GM18867 (cell line): ENCODE measurements at regions not wholly inside any gene's neighbourhood (a gene's known extent, or its start where the extent isn't known, plus 50 kb on each side); places are given as distances from the start of the nearest gene placed in this dataset.

Source experiments
- ATAC-seq: cut with Tn5 transposase; IDR thresholded peaks from one replicate; pipeline ENCODE4 v1.9.1; 2021; ENCODE audit warnings: mild to moderate bottlenecking, moderate library complexity; ENCODE audit not compliant: unreplicated experiment

DNA sequence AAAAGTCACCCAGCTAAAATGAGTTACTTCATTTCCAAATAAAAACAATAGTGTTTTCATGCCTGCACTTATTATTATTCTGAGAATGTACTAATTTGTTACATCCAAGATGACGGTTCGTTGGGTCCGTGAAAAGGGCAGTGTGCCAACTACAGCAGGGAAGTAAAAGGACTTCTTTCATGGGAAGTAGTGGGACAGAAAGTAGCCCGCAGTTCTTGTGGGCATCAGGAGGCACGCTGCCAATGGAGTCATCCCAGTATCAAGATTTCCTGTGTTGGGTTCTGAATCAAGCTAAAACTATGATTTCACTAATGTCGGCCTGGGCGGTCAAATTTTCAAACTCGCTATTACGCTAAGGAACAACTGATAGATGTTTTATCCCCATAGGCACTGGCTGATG lies 254.5 kb upstream of the SOX2 start:
- no peak for ATAC-seq

DNA sequence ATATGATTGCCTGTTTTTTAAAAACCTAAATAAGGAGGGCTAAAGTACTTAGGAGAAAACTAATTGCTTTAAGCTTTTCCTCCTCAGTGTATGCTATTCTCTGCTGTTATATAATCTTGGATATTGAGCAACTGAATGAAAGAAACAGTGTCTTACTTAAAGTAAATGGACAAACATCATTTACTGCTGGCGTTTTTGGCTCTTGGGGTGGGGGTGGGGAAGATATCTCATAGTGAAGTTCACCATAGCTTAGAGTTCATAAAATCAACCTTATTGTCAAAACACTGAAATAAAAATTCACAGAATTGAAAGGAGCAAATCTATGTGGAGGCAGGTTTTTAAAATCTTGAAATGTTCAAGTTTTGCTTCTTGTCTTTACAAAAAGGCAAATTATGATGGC lies 256.4 kb upstream of the SOX2 start:
- no peak for ATAC-seq

DNA sequence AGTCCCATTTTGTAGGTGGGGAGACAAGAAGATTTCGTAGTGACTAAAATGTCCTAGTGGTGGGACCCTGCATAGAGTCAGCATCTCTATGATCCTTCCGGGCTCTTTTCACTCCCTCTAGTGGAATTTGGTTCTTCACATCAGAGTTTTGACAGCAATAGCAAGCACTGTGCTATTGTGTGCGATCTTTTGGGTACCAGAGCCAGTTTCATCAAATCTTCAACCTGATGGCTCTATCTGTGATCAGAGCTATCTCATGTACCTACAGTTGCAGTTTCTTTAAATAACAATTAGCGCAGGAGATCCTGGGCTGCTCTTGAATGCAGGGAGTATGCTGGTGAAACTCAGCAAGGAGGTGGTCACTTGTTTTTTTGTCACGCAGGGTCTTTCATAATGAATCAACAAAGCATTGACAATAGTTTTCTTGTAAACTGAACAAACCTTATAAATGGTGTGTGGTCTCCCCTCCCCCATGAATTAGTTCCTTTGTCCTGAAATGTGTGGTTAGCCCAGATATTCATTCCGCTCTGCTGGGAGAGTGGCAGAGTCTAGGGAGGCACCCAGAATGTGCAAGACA lies 257.2 kb upstream of the SOX2 start:
- no peak for ATAC-seq

DNA sequence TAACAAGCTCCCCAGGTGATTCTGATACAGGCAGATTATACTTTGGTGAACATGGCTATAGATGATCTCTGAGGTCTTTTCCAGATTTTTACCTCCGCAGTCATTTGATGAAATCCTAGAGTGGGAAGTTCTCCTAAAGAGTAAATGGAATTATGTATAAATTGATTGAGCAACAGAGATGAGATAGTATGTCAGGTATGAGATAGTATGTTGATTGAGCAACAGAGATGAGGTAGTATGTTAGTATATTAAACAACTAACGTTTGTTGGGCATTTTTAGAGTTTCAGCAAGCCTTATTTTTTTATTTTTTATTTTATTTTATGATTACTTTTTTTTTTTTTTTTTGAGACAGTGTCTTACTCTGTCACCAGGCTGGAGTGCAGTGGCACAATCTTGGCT lies 265.0 kb upstream of the SOX2 start:
- ATAC-seq = no peak

DNA sequence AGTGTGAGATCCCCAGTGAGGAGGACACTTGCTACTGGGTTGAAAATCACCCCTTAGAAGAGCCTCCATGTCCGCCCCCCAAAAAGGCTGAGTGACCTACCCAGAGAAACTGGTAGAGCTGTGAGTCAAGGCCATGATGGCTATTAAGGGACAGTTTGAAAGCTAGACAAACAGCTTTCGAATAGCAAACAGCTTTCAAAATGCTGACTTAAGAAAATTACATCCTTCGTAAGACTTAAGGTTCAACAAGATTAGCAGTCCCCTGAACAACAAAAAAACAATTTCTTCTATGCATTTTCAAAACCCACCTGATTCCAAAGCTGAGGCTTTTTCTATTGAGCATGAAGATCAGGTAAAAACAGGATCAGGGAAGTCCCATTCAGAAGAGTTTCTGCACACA lies 269.7 kb upstream of the SOX2 start:
- ATAC-seq = no peak

DNA sequence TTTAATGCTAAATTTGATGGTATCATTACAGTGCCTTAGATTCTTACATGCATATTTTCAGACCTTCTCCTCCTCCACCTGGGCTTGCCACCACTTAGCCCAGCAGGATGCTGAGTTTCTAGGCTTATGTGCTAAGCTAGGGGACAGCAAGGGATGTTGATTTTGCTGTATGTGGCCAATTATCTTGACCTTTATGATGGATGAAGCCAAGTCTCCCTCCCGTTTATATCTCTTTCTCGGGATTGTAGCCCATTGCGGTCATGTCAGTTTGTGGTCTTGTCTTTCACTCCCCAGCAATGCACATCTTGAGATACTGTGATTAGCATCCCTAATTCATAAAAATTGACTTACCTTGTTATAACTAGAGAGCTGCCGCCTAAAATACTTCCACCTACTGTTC lies 278.7 kb upstream of the SOX2 start:
- no peak for ATAC-seq

DNA sequence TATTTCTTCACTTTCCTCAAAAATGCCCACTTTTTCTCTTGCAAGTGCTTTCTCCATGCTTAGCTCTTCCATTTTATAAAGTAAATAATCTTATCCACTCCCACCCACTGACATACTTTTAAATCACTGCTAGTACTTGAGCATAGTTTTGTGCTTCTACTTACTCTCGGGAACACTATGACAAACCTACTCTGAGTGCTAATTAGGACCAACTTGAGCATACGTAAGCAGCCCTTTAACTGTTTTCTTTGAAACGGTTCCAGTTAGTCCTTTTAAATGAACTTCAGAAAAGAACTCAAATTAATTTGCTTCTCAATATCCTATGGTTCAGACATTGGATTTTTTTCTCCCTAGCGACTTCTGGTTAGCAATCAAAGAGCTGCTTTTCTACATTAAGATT lies 280.0 kb upstream of the SOX2 start:
- no peak for ATAC-seq

DNA sequence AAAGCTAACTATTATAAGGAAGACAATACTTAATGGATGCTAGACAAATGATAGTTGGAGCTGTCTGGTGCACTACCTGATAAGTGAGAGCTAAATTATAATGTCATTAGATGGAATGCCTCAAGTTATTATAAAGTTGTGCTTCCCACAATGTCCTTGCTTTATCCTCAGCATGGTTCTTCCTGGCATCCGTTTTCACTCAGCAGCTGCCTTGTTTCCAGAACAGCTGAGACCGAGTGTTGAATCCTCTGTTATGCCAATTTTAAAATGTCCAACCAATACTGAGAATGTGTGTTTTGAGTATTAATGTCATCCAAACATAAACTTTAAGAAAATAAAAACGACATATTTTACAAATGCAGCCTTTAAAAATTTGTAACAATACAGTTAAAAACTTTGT lies 286.7 kb upstream of the SOX2 start:
- no peak for ATAC-seq

DNA sequence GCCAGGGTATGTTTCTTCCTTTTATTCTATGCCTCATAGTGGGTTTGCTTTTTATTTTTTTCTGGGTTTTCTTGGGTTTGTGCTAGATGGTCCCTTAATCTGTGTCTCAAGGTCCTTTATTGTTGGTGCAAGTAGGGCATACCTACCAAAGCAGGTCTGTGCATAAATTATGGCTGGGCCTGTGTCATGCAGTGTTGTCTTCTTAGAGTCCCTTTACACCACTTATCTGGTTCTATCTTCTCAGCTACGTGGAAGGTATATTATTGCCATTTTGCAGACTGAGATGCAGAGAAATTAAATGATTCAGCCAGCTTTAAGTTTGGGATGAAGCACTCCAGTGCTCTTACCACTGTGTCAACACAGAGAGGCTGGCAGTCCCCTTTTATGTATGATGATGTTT lies 293.5 kb upstream of the SOX2 start:
- no peak for ATAC-seq

DNA sequence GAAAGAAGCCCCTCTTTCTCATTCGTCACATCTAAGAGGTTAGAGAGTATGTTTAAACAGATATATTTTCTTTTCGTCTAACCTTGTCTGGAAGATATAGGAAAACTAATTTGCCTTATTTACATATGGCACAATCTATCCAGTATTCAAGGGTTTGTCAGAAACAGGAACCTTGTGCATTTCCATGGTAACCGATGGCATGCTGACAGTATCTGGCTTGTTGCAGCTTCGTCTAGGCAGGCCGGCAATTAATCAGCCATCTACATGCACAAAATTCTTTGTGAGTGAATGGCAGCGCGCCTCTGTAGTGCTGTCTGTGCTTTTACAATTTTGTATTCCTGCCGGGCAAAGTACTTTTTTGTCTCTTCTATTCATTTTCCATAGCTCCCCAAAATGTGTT lies 294.0 kb upstream of the SOX2 start:
- ATAC-seq = no peak

DNA sequence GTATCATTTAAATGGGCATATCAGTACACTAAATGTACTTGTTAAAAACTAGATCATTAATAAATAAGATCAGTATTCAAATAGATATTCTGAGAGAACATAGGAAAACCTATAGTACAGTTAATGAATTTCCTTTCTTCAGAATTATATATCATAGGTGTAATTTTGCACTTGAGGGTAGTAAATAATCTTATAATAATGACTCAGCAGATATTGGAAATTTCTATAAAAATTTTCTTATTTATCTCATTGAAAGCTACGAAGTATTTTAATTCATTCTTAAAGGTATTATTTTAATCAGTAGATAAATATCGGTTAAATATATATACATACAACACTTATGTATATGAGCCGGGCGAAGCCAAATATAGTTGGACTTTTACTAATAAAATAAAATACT lies 300.9 kb upstream of the SOX2 start:
- no peak for ATAC-seq

DNA sequence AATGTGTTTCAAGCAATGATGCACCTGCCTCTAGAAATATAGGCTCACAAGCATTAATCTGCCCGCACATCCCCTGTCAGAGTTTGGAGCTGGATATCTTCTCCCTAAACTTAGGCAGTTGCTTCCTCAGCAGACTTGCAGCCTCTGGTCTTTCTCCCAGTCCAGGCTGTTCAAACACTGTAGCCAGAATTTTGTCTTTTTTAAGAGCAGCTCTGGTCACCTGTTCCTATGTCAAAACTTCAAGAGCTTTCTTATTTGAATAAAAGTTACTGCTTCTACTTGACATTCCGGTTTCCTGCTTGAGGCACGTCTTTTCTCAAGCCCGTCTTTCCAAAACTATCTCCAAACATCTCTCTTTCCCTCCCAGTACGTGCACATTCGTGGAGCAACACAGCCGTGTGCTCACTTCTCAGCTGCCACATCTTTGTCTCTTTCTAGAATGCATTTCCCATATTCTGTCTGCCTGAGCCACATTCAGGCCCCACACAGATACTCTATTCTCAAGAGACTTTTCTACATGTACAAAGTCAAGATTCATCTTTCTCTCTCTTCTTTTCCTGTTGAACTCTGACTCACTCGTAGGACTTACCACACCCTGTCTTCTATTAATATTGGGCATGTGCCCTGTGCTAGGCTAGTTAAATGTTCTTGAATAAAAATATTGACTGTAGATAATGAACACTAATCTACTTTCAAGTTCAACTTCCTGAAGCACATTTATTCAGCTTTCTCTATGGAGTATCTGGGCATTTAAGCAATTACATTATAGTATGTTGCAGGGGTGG lies 307.7 kb upstream of the SOX2 start:
- ATAC-seq = no peak

DNA sequence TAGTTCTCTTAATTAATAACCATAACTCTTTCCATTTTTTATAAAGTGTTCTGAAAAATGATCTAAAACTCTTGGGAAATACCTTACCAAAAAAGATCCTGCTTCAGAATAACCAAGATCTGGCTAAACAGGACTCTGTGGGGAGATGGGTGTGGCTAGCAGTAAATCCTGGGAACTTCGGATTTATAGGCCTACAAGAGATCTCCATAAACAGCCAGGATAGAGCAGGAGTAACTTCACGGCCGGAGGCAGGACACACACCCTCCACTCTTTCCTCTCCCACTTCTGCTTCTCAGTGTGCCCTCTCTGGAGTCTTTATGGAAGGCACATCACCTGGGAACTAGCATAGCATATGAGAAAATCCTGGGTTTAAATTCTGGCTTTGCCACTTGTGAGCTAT lies 309.4 kb upstream of the SOX2 start:
- no peak for ATAC-seq

DNA sequence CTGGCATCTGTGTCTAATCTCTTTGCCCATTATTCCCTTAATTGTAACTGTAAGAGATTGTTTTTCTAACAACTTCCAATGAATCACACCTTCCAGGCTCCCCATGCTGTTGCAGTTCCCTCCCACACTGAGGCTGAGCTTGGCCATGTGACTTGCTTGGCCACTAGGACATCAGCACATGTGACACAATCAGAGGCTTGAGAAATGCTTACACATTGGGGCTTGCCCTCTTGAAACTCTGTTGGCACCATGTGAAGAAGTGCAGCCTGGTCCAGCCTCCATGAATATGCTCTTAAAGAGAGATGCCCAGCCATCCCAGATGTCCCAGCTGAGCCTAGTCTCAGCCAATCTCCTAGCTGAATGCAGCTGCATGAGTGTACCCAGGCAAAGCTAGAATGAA lies 326.8 kb upstream of the SOX2 start:
- ATAC-seq = no peak

DNA sequence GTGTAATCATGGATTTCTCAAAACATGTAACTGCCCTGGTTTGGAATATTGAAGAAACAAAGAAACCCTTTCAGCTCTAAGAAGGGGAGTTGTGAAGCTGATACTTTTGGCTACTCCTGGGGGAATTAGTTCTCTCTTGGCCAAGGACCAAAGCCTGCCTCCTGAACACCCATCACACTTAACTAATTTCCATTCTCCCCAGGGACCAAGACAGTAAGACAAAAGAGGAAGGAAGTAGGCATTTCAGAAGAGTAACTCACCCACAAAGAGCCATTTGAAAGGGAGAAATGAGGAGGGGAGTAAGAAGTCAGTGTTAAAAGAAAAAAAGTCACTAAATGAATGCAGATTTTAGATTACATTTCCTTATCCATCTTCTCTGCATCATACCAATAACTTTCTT lies 328.0 kb upstream of the SOX2 start:
- ATAC-seq = no peak

DNA sequence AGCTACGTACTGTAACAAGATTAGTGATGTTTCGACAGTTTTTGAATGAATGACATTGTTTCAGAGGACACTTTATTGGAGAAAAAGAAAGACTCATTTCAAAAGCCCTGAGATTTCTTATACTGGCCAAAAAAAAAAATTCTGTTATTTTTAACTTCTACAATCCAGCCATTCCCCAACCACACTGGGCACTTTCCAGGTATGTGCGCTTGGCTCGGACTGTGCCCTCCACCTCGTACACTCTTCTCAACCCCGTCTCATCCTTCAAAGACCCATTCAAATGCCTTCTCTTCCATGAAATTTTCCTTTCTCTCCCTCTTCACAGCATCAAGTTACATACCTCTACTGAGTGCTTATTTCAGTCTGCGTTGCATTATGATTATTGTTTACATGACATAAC lies 328.5 kb upstream of the SOX2 start:
- no peak for ATAC-seq

DNA sequence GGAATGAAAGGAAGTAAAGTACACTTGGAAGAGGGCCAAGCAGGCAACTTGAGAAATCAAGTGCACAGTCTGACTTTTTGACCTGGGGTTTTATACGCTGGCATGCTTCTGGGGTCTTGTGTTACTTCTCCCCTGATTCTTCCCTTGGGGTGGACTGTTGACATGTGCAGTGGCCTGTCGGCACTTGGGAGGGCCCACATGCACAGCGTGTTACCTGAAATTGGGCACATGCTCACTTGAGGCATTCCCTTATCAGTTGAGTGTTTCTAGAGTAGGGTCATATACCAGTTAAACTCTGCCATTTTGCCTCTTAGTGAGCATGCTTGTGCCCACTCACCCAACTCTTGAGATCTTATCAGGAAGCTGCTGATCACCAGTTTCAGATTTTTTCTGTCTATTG lies 329.1 kb upstream of the SOX2 start:
- no peak for ATAC-seq

DNA sequence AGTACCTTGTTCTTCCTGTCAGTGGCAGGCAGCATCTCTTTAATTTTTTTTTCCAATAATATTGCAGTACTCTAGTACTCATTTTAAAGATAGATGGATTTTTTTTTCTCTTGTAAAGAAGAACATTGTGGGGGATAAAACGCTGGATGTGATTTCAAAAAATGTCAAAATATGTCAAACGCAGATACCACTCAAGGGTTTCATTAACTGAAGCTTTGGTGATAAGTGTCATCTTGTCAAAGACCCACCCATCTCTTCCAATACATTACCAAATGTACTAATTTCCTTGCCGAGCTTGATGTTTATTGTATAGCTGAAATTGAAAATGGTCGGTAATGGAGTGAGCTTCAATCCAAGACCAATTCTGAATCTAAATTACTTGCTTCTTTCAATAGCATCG lies 332.4 kb upstream of the SOX2 start:
- no peak for ATAC-seq

DNA sequence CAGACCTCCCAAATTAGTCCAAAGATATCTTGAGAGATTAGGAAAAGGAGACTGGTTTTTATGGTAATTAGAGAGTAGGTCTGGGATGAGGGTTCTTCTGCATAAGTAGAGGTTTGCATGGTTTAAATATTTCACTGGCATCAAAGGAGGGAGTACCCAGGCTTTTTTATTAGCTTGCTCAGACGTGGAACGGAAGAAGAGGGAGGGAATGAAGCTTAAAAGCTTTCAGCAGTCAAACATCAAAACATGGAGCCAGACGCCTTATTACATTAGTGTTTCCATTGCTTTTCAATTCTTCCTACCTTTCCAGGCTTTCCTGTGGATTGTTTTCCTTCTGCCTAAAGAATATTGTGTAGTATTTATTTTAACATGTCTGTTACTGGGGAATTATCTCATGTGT lies 342.1 kb upstream of the SOX2 start:
- no peak for ATAC-seq

DNA sequence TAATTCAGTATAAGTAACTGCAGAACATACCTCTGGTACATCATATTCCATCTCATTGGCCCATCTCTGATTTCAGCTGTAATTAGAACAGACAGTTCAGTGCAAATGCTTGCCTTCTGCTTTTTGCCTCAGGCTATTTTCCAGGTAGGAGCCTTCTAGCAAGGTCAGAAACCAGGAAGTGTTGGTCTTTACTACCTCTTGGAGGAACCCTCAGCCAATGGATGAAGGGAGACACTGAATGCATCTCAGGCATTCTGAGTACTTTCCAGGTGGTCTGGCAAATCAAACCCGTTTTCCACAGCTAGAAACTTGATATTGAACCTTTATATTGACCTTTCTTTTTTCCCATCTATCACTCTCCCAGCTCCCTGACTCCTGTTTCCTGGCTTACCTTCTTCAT lies 348.5 kb upstream of the SOX2 start:
- no peak for ATAC-seq

DNA sequence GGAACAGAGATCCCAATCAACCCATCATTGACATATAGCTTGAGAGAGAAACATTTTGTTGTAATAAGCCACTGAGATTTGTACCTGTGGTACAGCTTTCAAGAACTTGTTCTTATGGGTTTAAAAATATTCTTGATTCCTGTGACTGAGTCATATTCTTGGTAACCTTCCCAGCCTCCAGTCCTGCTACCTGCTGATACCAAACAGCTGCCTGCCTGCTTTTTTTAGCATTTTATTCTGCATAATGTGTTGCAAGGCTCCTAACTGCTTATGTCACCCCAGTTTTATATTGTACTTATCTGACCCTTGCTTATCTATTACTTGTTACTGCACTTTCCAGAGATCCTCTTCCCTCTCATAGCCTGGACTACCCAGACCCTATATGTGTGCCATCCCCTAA lies 349.3 kb upstream of the SOX2 start:
- ATAC-seq = no peak

DNA sequence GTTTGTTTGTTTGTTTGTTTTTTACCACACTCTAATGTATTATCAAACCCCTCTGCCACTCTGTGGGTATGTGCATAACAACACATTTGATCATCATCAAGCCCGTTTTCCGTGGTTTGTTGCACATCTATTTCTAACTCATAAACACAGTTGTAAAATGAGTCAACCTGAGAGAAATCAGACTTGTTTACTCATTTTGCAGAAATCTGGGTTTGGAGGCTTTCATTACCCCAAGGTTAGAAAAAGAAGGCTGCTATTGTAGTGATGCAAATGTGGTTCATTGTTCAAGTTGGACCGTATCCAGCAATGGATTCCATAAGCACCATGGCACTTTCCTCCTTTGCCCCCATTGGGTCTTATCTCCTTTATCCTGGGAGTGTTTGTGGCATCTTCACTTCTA lies 353.2 kb upstream of the SOX2 start:
- peak; percentile 59 for ATAC-seq

DNA sequence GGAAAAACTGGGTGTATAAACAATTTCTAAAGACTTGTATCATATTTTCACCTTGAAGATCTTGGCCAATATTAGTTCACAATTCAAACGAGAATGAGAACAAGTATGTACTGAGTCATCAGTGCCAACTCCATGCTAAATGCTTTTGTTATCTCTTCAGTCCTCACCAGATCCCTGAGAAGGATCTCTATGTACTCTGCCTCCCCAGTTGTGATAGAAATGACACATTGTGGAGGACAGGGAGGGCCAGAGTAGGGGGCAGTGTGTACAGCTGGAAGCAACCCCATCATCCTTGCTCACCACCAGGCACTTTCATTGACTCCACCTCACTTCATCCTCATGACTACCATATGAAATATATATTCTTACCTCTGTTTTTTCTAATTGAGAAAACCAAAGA lies 353.7 kb upstream of the SOX2 start:
- ATAC-seq = no peak
